ENCODE measurements at regions not wholly inside any gene's neighbourhood (a gene's known extent, or its start where the extent isn't known, plus 50 kb on each side); places are given as distances from the start of the nearest gene placed in this dataset.
A peak's percentile ranks its signal among the peaks of the same experiment; 100 is the strongest.

DNA sequence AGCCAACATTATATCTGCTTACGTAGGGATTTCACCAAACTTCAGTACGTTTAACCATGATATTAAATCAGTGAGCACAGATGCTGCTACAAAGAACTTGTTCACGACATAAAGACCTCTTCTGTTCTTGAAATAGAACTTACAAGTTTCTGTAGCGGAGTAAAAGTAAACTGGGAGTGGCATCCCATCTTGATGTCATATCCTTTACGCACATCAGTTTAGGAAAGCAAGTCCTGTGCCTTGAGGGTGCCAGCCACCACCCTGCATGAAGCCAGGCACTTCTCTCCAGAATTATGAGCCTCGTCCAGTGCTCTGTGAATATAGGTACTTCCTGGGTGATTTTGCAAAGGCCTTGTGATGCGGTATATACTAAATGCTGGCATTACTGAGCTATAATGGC is 122.6 kb downstream of the BTBD3 start:
- H3K27me3 Mint-ChIP-seq (ENCODE audit: low read depth) = no peaks in the 10 kb centered on the region
- TF ChIP-seq, protein P1, sequence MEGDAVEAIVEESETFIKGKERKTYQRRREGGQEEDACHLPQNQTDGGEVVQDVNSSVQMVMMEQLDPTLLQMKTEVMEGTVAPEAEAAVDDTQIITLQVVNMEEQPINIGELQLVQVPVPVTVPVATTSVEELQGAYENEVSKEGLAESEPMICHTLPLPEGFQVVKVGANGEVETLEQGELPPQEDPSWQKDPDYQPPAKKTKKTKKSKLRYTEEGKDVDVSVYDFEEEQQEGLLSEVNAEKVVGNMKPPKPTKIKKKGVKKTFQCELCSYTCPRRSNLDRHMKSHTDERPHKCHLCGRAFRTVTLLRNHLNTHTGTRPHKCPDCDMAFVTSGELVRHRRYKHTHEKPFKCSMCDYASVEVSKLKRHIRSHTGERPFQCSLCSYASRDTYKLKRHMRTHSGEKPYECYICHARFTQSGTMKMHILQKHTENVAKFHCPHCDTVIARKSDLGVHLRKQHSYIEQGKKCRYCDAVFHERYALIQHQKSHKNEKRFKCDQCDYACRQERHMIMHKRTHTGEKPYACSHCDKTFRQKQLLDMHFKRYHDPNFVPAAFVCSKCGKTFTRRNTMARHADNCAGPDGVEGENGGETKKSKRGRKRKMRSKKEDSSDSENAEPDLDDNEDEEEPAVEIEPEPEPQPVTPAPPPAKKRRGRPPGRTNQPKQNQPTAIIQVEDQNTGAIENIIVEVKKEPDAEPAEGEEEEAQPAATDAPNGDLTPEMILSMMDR (conservative IDR thresholded peaks at IDR 0.05) = no peak
- peak overlapping the region; percentile 71 for H3K27ac Mint-ChIP-seq (ENCODE audit: unreplicated experiment)
- no peak overlapping the region for H3K4me3 Mint-ChIP-seq
- H3K36me3 Mint-ChIP-seq (ENCODE audit: low read depth) = no peaks in the 10 kb centered on the region
- peaks cover 7% of the 10 kb centered on the region for H3K9me3 Mint-ChIP-seq
- no peaks in the 10 kb centered on the region for H3K4me1 Mint-ChIP-seq
- DNase-seq (ENCODE audit: low read depth, low spot score) = no peak

DNA sequence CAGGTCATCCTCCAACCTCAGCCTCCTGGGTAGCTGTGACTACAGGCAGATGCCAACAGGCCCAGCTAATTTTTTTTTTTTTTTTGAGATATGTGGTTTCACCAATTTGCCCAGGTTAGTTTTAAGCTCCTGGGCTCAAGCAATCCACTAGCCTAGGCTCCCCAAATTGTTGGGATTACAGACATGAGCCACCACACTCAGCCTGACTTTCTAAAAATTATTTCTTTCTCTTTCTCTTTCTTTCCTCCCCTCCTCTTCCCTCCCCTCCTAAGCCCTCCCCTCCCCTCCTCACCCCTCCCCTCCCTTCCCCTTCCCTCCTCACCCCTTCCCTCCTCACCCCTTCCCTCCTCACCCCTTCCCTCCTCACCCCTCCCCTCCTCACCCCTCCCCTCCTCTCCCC is 127.3 kb downstream of the BTBD3 start:
- TF ChIP-seq, protein P1 (conservative IDR thresholded peaks at IDR 0.05) = no peak
- no peak for DNase-seq (ENCODE audit: low read depth, low spot score)
- Mint-ChIP-seq H3K4me3 (no peak overlapping the region), H3K36me3 (ENCODE audit: low read depth) (no peaks in the 10 kb centered on the region), H3K27ac (ENCODE audit: unreplicated experiment) (no peak overlapping the region), H3K4me1 (no peaks in the 10 kb centered on the region), H3K9me3 (peaks cover 10% of the 10 kb centered on the region), H3K27me3 (ENCODE audit: low read depth) (no peaks in the 10 kb centered on the region)

DNA sequence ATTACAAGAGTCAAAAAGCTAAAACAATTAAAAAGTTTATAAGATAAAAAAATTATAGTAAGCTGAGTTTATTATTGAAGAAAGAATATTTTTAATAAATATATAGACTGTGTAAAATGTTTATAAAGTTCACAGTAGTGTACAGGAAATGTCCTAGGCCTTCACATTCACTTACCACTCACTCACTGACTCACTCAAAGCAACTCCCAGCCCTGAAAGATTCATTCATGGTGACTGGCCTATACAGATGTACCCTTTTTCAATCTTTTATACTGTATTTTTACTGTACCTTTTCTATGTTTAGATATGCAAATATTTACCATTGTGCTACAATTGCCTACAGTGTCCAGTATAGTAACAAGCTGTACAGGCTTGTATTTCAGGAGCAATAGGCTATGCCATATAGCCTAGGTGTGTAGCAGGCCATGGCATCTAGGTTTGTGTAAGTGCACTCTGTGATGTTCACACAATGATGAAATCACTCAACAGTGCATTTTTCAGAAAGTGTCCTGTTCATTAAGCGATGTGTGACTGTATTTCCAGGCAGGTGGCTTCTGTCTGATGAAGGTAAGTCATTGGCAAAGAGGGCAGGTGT is 130.2 kb downstream of the BTBD3 start:
- no peak overlapping the region for H3K27ac Mint-ChIP-seq (ENCODE audit: unreplicated experiment)
- no peak for DNase-seq (ENCODE audit: low read depth, low spot score)

DNA sequence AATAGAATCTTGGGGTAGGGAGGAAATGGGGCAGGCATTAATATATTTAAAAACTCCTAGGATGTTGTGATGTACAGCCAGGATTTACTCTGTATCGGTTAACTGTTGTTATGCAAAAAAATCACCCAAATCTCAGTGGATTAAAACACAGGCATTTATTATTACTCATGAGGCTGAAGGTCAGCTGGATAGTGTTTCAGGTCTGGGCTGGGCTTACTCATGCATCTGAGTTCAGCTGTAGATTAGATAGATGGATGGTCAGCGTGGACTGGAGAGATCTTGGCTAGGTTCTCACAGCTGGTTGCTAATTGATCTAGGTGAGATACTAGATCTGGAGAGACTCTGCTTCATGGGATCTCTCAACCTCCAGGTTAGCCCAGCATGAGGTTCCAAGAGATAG is 131.4 kb downstream of the BTBD3 start:
- Mint-ChIP-seq H3K36me3 (ENCODE audit: low read depth) (no peaks in the 10 kb centered on the region), H3K4me3 (no peak overlapping the region), H3K27me3 (ENCODE audit: low read depth) (no peaks in the 10 kb centered on the region), H3K27ac (ENCODE audit: unreplicated experiment) (no peak overlapping the region), H3K4me1 (peaks cover 7% of the 10 kb centered on the region), H3K9me3 (peaks cover 8% of the 10 kb centered on the region)
- TF ChIP-seq, protein P1 (conservative IDR thresholded peaks at IDR 0.05) = no peak
- DNase-seq (ENCODE audit: low read depth, low spot score) = no peak

More for the DNA sequence above, 130.2 kb downstream of the BTBD3 start:
- Mint-ChIP-seq H3K4me1 (peaks cover 7% of the 10 kb centered on the region), H3K36me3 (ENCODE audit: low read depth) (no peaks in the 10 kb centered on the region), H3K9me3 (peaks cover 6% of the 10 kb centered on the region), H3K27me3 (ENCODE audit: low read depth) (no peaks in the 10 kb centered on the region), H3K4me3 (no peak overlapping the region)
- TF ChIP-seq, protein P1 (conservative IDR thresholded peaks at IDR 0.05) = no peak

DNA sequence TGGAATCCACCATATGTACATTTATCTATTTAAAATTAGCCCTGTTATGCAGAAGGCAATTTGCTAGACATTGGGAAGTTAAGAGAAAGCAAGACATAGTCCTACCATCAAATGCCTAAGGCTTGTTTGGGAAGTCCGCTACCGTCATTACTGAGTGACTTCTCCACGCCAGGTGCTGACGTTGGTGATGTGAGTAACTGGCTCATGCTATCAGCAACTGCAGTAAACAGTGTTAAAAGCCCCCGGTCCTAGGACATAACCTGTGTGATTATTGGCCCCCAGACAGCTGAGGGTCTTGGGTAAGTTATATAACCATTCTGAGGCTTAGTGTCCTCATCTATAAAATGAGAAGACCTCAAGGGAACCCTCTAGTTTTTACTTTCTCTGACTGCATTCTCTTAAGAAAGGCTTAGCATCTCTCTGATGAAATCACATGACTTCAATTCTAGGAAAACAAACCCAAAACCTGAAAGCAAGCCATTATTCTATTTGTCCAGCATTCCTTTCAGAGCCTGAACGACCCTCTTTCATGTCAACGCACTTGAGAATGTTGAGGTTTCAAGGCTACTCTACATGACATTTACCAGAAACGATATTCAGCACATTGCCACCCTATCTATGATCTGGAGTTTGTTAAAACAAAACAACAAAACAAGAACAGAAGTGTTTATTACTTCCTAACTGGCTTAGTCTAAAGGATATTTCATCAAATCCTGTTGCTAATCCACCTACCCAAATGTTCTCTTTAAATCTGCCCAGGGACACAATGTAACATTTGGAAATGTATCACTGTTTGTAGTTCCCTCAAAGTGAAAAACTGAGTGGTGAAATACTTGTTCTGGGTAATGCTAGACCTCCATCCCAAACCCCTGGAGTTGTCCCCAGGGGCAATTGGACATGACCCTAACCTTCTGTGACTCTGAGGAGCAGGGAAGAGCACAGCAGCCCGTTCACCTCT is 133.8 kb downstream of the BTBD3 start:
- H3K4me3 Mint-ChIP-seq = no peak overlapping the region
- H3K9me3 Mint-ChIP-seq = peaks cover 8% of the 10 kb centered on the region
- H3K4me1 Mint-ChIP-seq = peaks cover 7% of the 10 kb centered on the region
- TF ChIP-seq, protein P1 (conservative IDR thresholded peaks at IDR 0.05) = no peak
- DNase-seq (ENCODE audit: low read depth, low spot score) = no peak
- no peak overlapping the region for H3K27ac Mint-ChIP-seq (ENCODE audit: unreplicated experiment)
- no peaks in the 10 kb centered on the region for H3K27me3 Mint-ChIP-seq (ENCODE audit: low read depth)
- H3K36me3 Mint-ChIP-seq (ENCODE audit: low read depth) = no peaks in the 10 kb centered on the region

Data from neural crest cell (in vitro differentiated cells).